ENCODE measurements at regions not wholly inside any gene's neighbourhood (a gene's known extent, or its start where the extent isn't known, plus 50 kb on each side); places are given as distances from the start of the nearest gene placed in this dataset.

GRCh38 chr4:160709546-160709945 lies 1454.3 kb downstream of the FSTL5 start:
- TF ChIP-seq SIN3A (IDR thresholded peaks at IDR 0.05; ENCODE audit: borderline replicate concordance, insufficient read depth, low read depth, low read length) (no peak), CTCF (IDR thresholded peaks at IDR 0.05) (no peak), POLR2AphosphoS5 (IDR thresholded peaks at IDR 0.05; ENCODE audit: low read depth, low read length) (no peak)
- TF ChIP-seq, protein P1, sequence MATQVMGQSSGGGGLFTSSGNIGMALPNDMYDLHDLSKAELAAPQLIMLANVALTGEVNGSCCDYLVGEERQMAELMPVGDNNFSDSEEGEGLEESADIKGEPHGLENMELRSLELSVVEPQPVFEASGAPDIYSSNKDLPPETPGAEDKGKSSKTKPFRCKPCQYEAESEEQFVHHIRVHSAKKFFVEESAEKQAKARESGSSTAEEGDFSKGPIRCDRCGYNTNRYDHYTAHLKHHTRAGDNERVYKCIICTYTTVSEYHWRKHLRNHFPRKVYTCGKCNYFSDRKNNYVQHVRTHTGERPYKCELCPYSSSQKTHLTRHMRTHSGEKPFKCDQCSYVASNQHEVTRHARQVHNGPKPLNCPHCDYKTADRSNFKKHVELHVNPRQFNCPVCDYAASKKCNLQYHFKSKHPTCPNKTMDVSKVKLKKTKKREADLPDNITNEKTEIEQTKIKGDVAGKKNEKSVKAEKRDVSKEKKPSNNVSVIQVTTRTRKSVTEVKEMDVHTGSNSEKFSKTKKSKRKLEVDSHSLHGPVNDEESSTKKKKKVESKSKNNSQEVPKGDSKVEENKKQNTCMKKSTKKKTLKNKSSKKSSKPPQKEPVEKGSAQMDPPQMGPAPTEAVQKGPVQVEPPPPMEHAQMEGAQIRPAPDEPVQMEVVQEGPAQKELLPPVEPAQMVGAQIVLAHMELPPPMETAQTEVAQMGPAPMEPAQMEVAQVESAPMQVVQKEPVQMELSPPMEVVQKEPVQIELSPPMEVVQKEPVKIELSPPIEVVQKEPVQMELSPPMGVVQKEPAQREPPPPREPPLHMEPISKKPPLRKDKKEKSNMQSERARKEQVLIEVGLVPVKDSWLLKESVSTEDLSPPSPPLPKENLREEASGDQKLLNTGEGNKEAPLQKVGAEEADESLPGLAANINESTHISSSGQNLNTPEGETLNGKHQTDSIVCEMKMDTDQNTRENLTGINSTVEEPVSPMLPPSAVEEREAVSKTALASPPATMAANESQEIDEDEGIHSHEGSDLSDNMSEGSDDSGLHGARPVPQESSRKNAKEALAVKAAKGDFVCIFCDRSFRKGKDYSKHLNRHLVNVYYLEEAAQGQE (IDR thresholded peaks at IDR 0.05; ENCODE audit: insufficient read depth in 1 of 2, low read depth in 2 of 2, low read length in 1 of 2): no peak

Data from Panc1 (cell line).